GM23338 (cell line): ENCODE measurements at regions not wholly inside any gene's neighbourhood (a gene's known extent, or its start where the extent isn't known, plus 50 kb on each side); places are given as distances from the start of the nearest gene placed in this dataset.

Experiments used
- CREB1 ChIP-seq: fragments of 250-450 bp; sonication (Bioruptor Pico); IDR thresholded peaks from 2 replicates; pipeline ENCODE4 v1.5.0; 2020; ENCODE audit warnings: low read depth, mild to moderate bottlenecking, moderate library complexity
- CTCF ChIP-seq, 2 experiments: fragments of 200-600 bp in 1 of 2; sonication (generic) in 1 of 2; conservative IDR thresholded peaks; 2 replicates each; pipeline versions ENCODE4 v1.5.1 to v1.6.1; 2016 to 2017; ENCODE audit warnings: antibody characterized with exemption in 2 of 2, low read depth in 2 of 2, mild to moderate bottlenecking in 2 of 2, moderate library complexity in 1 of 2
- EZH2 ChIP-seq: fragments of 200-600 bp; sonication (generic); IDR thresholded peaks from one replicate; pipeline ENCODE4 v1.8.0; 2017; ENCODE audit warnings: antibody characterized with exemption, mild to moderate bottlenecking, low read depth; ENCODE audit not compliant: unreplicated experiment
- JUNB ChIP-seq: IDR thresholded peaks from one replicate; pipeline ENCODE4 v1.6.1; 2016; ENCODE audit warnings: antibody characterized with exemption; ENCODE audit not compliant: unreplicated experiment
- POLR2AphosphoS5 ChIP-seq: IDR thresholded peaks from 2 replicates; pipeline ENCODE4 v1.6.1; 2016; ENCODE audit warnings: antibody characterized with exemption, low read depth

- TF ChIP-seq CTCF (conservative IDR thresholded peaks at IDR 0.05; ENCODE audit: low read depth in 2 of 2) (no peak), CREB1 (no peak), EZH2 (no peak), POLR2AphosphoS5 (no peak), JUNB (no peak)
Observed at GRCh38 chr12:74836567-74836966, 298.9 kb downstream of the ATXN7L3B start.
